Stimulated activated CD8-positive, alpha-beta memory T cell treated with anti-CD3 and anti-CD28 coated beads, Interleukin-12 subunit alpha, Interleukin-12 subunit beta, amount 100 ng/mL, for 1 hour (primary cell): ENCODE measurements at regions not wholly inside any gene's neighbourhood (a gene's known extent, or its start where the extent isn't known, plus 50 kb on each side); places are given as distances from the start of the nearest gene placed in this dataset.
"Not testable (repeated sequence)": the region's sequence is repeated elsewhere in the genome, so short reads cannot be mapped to it uniquely, and the experiment has no call there.

Source experiments
- DNase-seq: peaks from one replicate; pipeline ENCODE4 v3.0.0-alpha.2; 2020; ENCODE audit warnings: low read depth

DNA sequence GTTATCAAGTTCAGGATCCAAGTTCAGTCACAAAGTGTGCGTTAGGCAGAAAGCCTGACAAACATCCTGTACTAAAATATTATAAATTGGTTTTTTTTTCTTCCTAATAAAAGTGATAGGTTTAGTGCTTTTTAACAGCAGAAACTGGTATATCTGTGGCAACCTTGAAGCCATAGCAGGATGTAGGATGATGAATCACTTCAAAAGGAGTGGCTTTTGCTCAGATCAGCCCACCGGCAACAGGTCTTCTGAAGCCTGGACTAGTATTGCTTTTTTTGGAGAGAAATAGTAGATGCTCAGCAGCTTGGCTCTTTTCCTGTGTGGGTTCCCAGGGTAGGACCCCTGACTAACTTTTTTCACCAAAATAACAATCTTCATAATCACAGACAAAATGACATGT is 190.8 kb downstream of the EPM2A start:
- DNase-seq = no peak

DNA sequence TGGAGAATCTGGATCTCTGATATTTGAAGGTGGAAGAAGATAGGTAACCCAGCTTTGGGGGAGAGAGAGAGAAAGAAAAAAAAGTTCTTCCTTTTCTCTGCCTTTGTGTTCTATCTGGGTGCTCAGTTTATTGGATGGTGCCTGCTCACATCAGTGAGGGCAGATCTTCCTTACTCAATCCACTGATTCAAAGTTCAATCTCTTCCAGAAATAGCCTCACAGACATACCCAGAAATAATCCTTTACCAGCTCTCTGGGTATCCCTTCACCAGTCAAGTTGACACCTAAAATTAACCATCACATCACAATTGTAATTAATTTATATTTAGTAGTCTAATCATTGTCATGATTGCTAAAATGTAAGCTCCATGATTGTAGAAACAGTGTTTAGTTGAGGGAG is 189.1 kb downstream of the EPM2A start:
- DNase-seq = no peak

DNA sequence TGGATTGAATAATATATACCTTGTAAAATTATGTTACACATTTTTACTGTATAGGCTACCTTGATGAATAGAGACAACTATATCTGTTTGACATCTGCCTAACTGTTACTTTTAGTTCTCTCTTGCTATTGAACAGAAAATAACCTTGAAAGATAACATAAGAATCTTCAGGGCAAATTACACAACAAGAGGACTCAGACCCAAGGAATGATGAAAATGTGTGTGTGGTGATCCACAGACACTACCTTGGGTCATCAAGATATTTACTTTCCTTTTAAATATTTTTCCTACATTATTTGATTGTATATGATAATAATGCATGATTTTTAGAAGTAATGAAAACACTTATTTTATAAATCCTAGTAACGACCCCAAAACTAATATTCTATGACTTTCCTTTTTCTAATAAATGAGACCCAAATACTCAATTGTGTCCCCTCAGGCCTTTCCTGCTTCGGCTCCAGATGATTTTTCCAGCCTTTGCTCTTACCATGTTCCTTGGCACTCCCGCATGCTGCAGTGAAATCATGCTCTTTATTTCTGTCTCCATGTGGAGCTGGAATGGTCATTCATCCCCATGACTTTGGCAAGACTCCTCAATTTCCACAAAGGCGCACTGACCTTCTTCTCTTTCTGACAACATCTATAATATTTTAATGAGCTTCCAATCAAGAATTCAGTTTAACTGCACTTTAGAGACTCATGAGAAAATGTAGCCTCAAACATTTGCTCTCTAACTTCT is 187.6 kb downstream of the EPM2A start:
- DNase-seq = no peak

GRCh38 chr6:145548933-145549648 is 186.2 kb downstream of the EPM2A start:
- DNase-seq = no peak

GRCh38 chr6:145551164-145551563 is 184.2 kb downstream of the EPM2A start:
- DNase-seq = no peak

GRCh38 chr6:145555084-145555483 is 180.2 kb downstream of the EPM2A start:
- no peak for DNase-seq

GRCh38 chr6:145557474-145557873 is 177.8 kb downstream of the EPM2A start:
- DNase-seq = no peak

- DNase-seq = no peak
These were observed 175.5 kb downstream of the EPM2A start for GRCh38 chr6:145559836-145560235.

- no peak for DNase-seq
These were observed 173.9 kb downstream of the EPM2A start for GRCh38 chr6:145561095-145562072.

DNA sequence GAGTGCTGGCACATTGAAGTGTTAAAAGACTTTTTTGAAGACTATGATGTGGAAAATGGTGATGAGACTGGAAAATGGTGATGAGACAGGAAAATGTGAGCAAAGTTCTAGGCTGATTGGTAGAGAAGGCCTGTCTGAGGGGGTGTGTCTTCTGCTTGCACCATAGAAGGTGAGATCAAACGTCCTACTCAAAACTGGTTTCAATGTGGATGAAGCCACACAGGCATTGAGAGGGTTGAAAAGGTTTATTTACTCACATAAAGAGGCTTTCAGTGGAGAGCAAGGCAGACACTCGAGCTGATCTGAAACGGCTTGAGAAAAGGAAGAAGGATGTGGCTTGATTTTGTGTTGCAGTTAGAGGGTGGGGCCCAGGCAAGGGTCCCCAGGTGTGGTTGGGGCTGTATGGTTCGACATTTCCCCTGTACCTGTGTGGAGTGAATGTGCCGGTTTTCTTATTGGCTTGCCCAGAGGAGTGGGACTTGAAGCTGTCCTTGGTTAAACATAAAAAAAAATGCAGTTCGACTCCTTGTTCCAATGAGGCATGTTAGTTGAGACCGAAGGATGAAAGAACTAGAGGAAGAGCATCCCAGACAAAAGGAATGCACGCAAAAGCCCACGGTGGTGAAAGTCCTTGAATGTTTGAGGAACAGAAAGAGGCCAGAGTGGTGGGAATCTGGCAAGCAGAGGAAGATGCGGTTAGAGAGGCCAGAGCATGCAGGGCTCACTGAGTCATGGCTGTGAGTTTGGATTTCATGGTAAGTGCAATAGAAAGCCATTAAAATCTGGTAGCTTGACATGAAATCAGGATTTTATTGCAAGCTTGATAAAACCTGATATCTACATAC is 172.3 kb downstream of the EPM2A start:
- DNase-seq = no peak

GRCh38 chr6:145564553-145564952 is 170.8 kb downstream of the EPM2A start:
- DNase-seq = no peak

DNA sequence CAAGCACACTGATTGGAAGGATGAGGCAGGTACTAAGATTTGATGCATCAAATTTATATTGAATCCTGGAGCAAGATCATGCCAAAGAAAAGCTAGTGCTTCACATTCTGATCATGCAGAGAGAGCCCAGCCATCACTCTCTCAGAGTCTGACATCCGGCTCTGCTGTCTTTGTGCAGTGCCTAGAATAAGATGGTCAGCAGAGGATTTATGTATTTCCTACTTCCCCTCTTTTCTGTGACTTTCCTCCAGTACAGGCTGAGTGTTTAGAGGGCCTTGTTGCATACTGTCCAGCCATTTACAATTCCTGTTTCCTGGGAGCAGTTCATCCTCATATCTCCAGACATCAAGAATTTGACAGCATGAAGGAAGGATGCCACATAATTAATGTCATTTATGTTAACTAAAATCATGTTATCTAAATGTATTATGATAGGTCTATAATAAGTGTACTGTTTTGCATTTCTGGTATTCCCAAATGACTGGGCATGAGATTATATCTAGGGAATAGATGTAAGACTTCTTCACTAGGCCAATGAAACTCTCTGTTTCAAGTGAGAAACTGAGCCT is 167.6 kb downstream of the EPM2A start:
- DNase-seq = no peak

DNA sequence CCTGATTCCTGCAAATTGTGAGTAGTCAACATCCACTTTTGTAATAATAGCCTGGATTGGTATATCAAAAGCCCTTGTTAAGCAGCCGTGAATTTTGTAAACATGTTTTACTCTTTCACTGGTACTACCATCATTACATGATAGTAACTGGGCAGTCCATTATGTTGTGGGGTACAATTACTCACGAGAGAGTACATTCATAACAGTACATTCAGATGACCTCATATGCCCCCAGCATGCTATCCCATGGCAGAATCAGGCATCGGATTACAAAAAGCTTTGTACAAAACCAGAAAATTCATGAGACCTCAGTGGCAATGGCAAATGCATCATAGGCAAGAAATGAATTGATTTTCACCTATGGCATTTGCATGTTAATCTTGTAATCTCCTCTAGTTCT is 166.2 kb downstream of the EPM2A start:
- DNase-seq = no peak

- not testable (repeated sequence) for DNase-seq
These were observed 165.0 kb downstream of the EPM2A start for GRCh38 chr6:145570336-145570735.

DNA sequence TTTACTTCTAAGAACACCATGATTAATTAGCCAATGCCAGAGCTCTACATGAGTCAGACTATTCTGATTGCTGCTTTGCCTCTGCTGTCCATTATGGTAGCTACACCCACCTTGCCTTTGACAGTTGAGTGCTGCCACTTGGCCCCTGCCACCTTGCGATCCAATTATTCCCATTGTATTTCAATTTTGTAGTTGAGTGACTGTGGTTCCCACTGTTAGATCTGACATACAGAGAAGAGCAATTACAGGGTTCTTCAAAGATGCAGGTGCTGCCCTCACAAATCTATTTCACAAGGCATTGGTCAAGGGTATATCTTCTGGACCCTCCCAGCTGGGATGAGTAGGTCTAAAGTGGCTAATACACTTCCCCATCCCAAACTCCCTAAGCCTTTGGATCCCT is 161.1 kb downstream of the EPM2A start:
- not testable (repeated sequence) for DNase-seq
